Sigmoid colon (tissue), 4 donors: ENCODE measurements at regions not wholly inside any gene's neighbourhood (a gene's known extent, or its start where the extent isn't known, plus 50 kb on each side); places are given as distances from the start of the nearest gene placed in this dataset.

Experiments
- CTCF ChIP-seq, 4 experiments: fragments of 450-650 bp in 3 of 4; fragments of 200-600 bp in 1 of 4; IDR thresholded peaks; one replicate each; pipeline ENCODE4 v1.5.1; 2016 to 2019; ENCODE audit warnings: antibody characterized with exemption in 4 of 4, mild to moderate bottlenecking in 3 of 4, moderate library complexity in 2 of 4
- POLR2AphosphoS5 ChIP-seq, 4 donors: sonication (generic); formaldehyde crosslinking; IDR thresholded peaks; one replicate each; pipeline ENCODE4 v1.6.1; 2017; ENCODE audit warnings: antibody characterized with exemption in 4 of 4

GRCh38 chr14:49456589-49456988 lies 129.6 kb downstream of the RPS29 start:
- TF ChIP-seq CTCF (IDR thresholded peaks at IDR 0.05) (no peak), POLR2AphosphoS5 (IDR thresholded peaks at IDR 0.05) (no peak)
